ENCODE measurements at regions not wholly inside any gene's neighbourhood (a gene's known extent, or its start where the extent isn't known, plus 50 kb on each side); places are given as distances from the start of the nearest gene placed in this dataset.

- DNase-seq, result no peak
Observed at GRCh38 chr9:134590240-134591081, 51.1 kb upstream of the COL5A1 start.

GRCh38 chr9:134591082-134591571 is 50.5 kb upstream of the COL5A1 start:
- DNase-seq, result no peak

- no peak for DNase-seq
Observed at GRCh38 chr9:134591573-134591981, 50.0 kb upstream of the COL5A1 start.

Data from CD4-positive, alpha-beta T cell treated with Interleukin-4 for 1 hour (primary cell).